Upper lobe of left lung (tissue), 6 donors: ENCODE measurements at regions not wholly inside any gene's neighbourhood (a gene's known extent, or its start where the extent isn't known, plus 50 kb on each side); places are given as distances from the start of the nearest gene placed in this dataset.

Experiments used
- ATAC-seq, 2 donors: fragments of 200-7000 bp; cut with Tn5 transposase; one replicate each; pipeline ENCODE4 v1.9.1; 2022; ENCODE audit warnings: mild to moderate bottlenecking in 2 of 2, moderate library complexity in 2 of 2; ENCODE audit not compliant: low FRiP score in 2 of 2
- DNase-seq, 2 donors: peaks; one replicate each; pipeline ENCODE4 v3.0.0-alpha.2; 2019 to 2020
- H3K27ac ChIP-seq, 4 donors: fragments of 200-600 bp; sonication (generic); one replicate each; pipeline ENCODE4 v1.5.1; 2016 to 2019
- H3K27me3 ChIP-seq, 4 donors: fragments of 200-600 bp; sonication (generic); one replicate each; pipeline ENCODE4 v1.5.1; 2017 to 2019
- H3K36me3 ChIP-seq, 4 donors: fragments of 200-600 bp; sonication (generic); one replicate each; pipeline ENCODE4 v1.5.1; 2016 to 2019
- H3K4me1 ChIP-seq, 4 donors: fragments of 200-600 bp; sonication (generic); one replicate each; pipeline ENCODE4 v1.5.1; 2018 to 2019
- H3K4me3 ChIP-seq, 4 donors: fragments of 200-600 bp; sonication (generic); one replicate each; pipeline ENCODE4 v1.5.1; 2017 to 2019; ENCODE audit warnings: mild to moderate bottlenecking in 2 of 4, moderate library complexity in 1 of 4
- H3K9me3 ChIP-seq, 4 donors: fragments of 200-600 bp; sonication (generic); one replicate each; pipeline ENCODE4 v1.5.1; 2018 to 2019
- CTCF ChIP-seq, 6 experiments: fragments of 450-650 bp in 4 of 6; fragments of 200-600 bp in 2 of 6; sonication (generic) in 2 of 6; IDR thresholded peaks; one replicate each; pipeline ENCODE4 v1.5.1; 2016 to 2019; ENCODE audit warnings: antibody characterized with exemption in 6 of 6
- EP300 ChIP-seq, 4 donors: sonication (generic); formaldehyde crosslinking; IDR thresholded peaks; one replicate each; pipeline ENCODE4 v1.5.1; 2017; ENCODE audit warnings: antibody characterized with exemption in 4 of 4, control low read depth in 2 of 4
- POLR2A ChIP-seq, 4 donors: fragments of 450-650 bp; IDR thresholded peaks; one replicate each; pipeline ENCODE4 v1.5.1; 2016 to 2017; ENCODE audit warnings: antibody characterized with exemption in 4 of 4, mild to moderate bottlenecking in 2 of 4
- POLR2AphosphoS5 ChIP-seq, 2 donors: sonication (generic); formaldehyde crosslinking; IDR thresholded peaks; one replicate each; pipeline ENCODE4 v1.5.1; 2017; ENCODE audit warnings: antibody characterized with exemption in 2 of 2
- WGBS, 2 donors: methylation state at CpG; one replicate each; pipeline ENCODE4 v1.1.5; 2017 to 2018; 5-methylcytosine and 5-hydroxymethylcytosine counted together
- donor health status: DM: no; HTN: no; CAD: no; lungs with moderate emphysema.
- donor health status: DM: no; HTN: yes; CAD: no; lungs with severe emphysema.

DNA sequence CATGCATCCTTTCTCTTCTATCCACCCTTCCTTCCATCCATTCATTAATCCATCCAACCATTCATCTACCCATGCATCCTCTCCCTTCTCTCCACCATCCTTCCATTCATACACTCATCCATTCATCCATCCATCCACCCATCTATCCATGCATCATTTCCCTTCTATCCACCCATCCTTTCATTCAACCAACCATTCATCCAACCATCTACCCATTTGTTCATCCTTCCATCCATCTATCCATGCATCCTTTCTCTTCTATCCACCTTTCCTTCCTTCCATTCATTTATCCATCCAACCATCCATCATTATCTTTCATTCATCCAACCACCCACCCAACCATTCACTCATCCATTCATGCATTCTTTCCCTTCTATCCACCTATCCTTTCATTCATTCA is 188.4 kb downstream of the NPHP4 start:
- H3K9me3 ChIP-seq, result no peaks in the 10 kb centered on the region
- no peak for TF ChIP-seq POLR2AphosphoS5 (IDR thresholded peaks at IDR 0.05)
- no peak for TF ChIP-seq CTCF (IDR thresholded peaks at IDR 0.05)
- TF ChIP-seq POLR2A (IDR thresholded peaks at IDR 0.05), result no peak
- TF ChIP-seq EP300 (IDR thresholded peaks at IDR 0.05), result no peak
- no peak overlapping the region for H3K4me3 ChIP-seq
- no peaks in the 10 kb centered on the region for H3K4me1 ChIP-seq
- DNase-seq (no peak), ATAC-seq (no peak)
- H3K27me3 ChIP-seq, result no peaks in the 10 kb centered on the region
- H3K27ac ChIP-seq, result no peak overlapping the region
- H3K36me3 ChIP-seq, result no peaks in the 10 kb centered on the region

- no peak for TF ChIP-seq EP300 (IDR thresholded peaks at IDR 0.05)
- no peak for TF ChIP-seq POLR2A (IDR thresholded peaks at IDR 0.05)
- TF ChIP-seq CTCF (IDR thresholded peaks at IDR 0.05), result no peak
- TF ChIP-seq POLR2AphosphoS5 (IDR thresholded peaks at IDR 0.05), result no peak
- H3K27ac ChIP-seq, result no peak overlapping the region
- H3K27me3 ChIP-seq, result no peaks in the 10 kb centered on the region
- ATAC-seq (no peak), DNase-seq (no peak)
- no peaks in the 10 kb centered on the region for H3K4me1 ChIP-seq
- no peaks in the 10 kb centered on the region for H3K9me3 ChIP-seq
- H3K4me3 ChIP-seq, result no peak overlapping the region
- 64 to 74% methylated on average over 1 of the region's 1 CpG for WGBS, 2 donors
- H3K36me3 ChIP-seq, result no peaks in the 10 kb centered on the region
Observed at GRCh38 chr1:5802606-5803005, 189.6 kb downstream of the NPHP4 start.

- no peaks in the 10 kb centered on the region for H3K36me3 ChIP-seq
- no peak for TF ChIP-seq CTCF (IDR thresholded peaks at IDR 0.05)
- TF ChIP-seq POLR2AphosphoS5 (IDR thresholded peaks at IDR 0.05), result no peak
- TF ChIP-seq EP300 (IDR thresholded peaks at IDR 0.05), result no peak
- TF ChIP-seq POLR2A (IDR thresholded peaks at IDR 0.05), result no peak
- no peak for ATAC-seq
- H3K4me1 ChIP-seq, result no peaks in the 10 kb centered on the region
- no peak overlapping the region for H3K4me3 ChIP-seq
- no peak for DNase-seq
- no peaks in the 10 kb centered on the region for H3K9me3 ChIP-seq
- H3K27me3 ChIP-seq, result no peaks in the 10 kb centered on the region
- H3K27ac ChIP-seq, result no peak overlapping the region
- 91 to 92% methylated on average over 7 of the region's 7 CpGs for WGBS, 2 donors
Observed at GRCh38 chr1:5798904-5799303, 193.3 kb downstream of the NPHP4 start.

DNA sequence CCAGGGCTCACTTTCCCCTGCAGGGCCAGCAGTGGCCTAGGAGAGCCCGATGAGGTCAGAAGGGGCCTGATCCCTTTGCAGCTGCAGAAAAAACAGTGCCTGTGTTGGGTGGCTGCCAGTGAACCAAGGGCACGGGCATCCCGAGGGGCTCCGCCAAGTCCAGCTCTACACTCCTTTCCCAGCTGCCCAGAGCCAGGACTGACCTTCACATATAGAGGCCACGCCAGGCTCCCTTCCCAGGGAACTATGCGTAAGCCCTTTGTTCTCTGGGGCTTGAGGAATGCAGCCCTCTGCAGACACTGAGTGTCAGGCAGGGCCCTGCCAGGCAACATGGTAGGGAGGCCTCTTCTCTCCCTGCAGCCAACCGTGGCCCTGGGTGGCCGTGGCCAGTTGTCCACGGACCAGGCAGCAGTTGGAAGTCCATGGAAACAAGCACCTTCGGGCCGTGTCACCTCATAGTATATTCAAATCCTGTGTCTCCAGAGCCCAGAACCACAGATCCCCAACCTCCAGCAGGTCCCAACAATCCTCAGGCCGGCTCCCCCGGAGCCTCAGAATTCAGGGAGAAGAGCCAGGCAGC is 194.0 kb downstream of the NPHP4 start:
- 82 to 89% methylated on average over 6 to 13 of the region's 13 CpGs for WGBS, 2 donors
- H3K27me3 ChIP-seq, result no peaks in the 10 kb centered on the region
- no peaks in the 10 kb centered on the region for H3K4me1 ChIP-seq
- ATAC-seq, result no peak
- DNase-seq, result no peak
- no peak for TF ChIP-seq CTCF (IDR thresholded peaks at IDR 0.05)
- no peak for TF ChIP-seq POLR2AphosphoS5 (IDR thresholded peaks at IDR 0.05)
- TF ChIP-seq POLR2A (IDR thresholded peaks at IDR 0.05), result no peak
- no peak for TF ChIP-seq EP300 (IDR thresholded peaks at IDR 0.05)
- no peak overlapping the region for H3K4me3 ChIP-seq
- H3K27ac ChIP-seq, result no peak overlapping the region
- H3K9me3 ChIP-seq, result no peaks in the 10 kb centered on the region
- no peaks in the 10 kb centered on the region for H3K36me3 ChIP-seq

GRCh38 chr1:5796028-5796427 is 196.2 kb downstream of the NPHP4 start:
- Histone ChIP-seq H3K4me1 (no peaks in the 10 kb centered on the region), H3K4me3 (no peak overlapping the region), H3K27ac (no peak overlapping the region), H3K9me3 (no peaks in the 10 kb centered on the region), H3K27me3 (no peaks in the 10 kb centered on the region), H3K36me3 (no peaks in the 10 kb centered on the region)
- DNase-seq, result no peak
- ATAC-seq, result no peak
- TF ChIP-seq POLR2A (IDR thresholded peaks at IDR 0.05) (no peak), POLR2AphosphoS5 (IDR thresholded peaks at IDR 0.05) (no peak), CTCF (IDR thresholded peaks at IDR 0.05) (no peak), EP300 (IDR thresholded peaks at IDR 0.05) (no peak)
- WGBS, 2 donors, result 86% methylated on average over 2 of the region's 2 CpGs; no CpG with 5 or more reads in 1 of the 2 donors
